ENCODE measurements at regions not wholly inside any gene's neighbourhood (a gene's known extent, or its start where the extent isn't known, plus 50 kb on each side); places are given as distances from the start of the nearest gene placed in this dataset.

- H3K9ac ChIP-seq (ENCODE audit: low read depth in 2 of 2, low read length in 2 of 2), result no peak overlapping the region
- H3K9me3 ChIP-seq, result no peaks in the 10 kb centered on the region
- intact Hi-C loops (cut with DNase I), result no loop called here
- TF ChIP-seq CTCF (IDR thresholded peaks at IDR 0.05), result no peak
- no peaks in the 10 kb centered on the region for H3K36me3 ChIP-seq
- no peaks in the 10 kb centered on the region for H3K27me3 ChIP-seq
- no peaks in the 10 kb centered on the region for H3K4me1 ChIP-seq
- no peak overlapping the region for H3K27ac ChIP-seq
- H3K4me3 ChIP-seq, result no peak overlapping the region
- no peak for DNase-seq
These were observed 67.2 kb upstream of the FNDC3A start for GRCh38 chr13:48908381-48909055.

- H3K9ac ChIP-seq (ENCODE audit: low read depth in 2 of 2, low read length in 2 of 2), result no peak overlapping the region
- H3K36me3 ChIP-seq, result no peaks in the 10 kb centered on the region
- H3K4me3 ChIP-seq, result no peak overlapping the region
- H3K4me1 ChIP-seq, result no peaks in the 10 kb centered on the region
- intact Hi-C loops (cut with DNase I), result no loop called here
- no peaks in the 10 kb centered on the region for H3K9me3 ChIP-seq
- DNase-seq, result no peak
- H3K27ac ChIP-seq, result no peak overlapping the region
- H3K27me3 ChIP-seq, result no peaks in the 10 kb centered on the region
- TF ChIP-seq CTCF (IDR thresholded peaks at IDR 0.05), result no peak
These were observed 66.7 kb upstream of the FNDC3A start for GRCh38 chr13:48909056-48909389.

GRCh38 chr13:48910686-48911085 is 65.0 kb upstream of the FNDC3A start:
- intact Hi-C loops (cut with DNase I), result no loop called here
- Histone ChIP-seq H3K27me3 (no peaks in the 10 kb centered on the region), H3K4me3 (no peak overlapping the region), H3K9ac (ENCODE audit: low read depth in 2 of 2, low read length in 2 of 2) (no peak overlapping the region), H3K27ac (no peak overlapping the region), H3K36me3 (no peaks in the 10 kb centered on the region), H3K4me1 (no peaks in the 10 kb centered on the region), H3K9me3 (no peaks in the 10 kb centered on the region)
- no peak for TF ChIP-seq CTCF (IDR thresholded peaks at IDR 0.05)
- no peak for DNase-seq

GRCh38 chr13:48919751-48920150 is 56.0 kb upstream of the FNDC3A start:
- DNase-seq, result no peak

GRCh38 chr13:48920730-48921129 is 55.0 kb upstream of the FNDC3A start:
- Histone ChIP-seq H3K4me3 (no peak overlapping the region), H3K36me3 (no peaks in the 10 kb centered on the region), H3K9ac (ENCODE audit: low read depth in 2 of 2, low read length in 2 of 2) (no peak overlapping the region), H3K27ac (no peak overlapping the region), H3K9me3 (no peaks in the 10 kb centered on the region), H3K4me1 (no peaks in the 10 kb centered on the region), H3K27me3 (no peaks in the 10 kb centered on the region)
- intact Hi-C loops (cut with DNase I), result no loop called here
- no peak for DNase-seq
- TF ChIP-seq CTCF (IDR thresholded peaks at IDR 0.05), result no peak

More at GRCh38 chr13:48919751-48920150, 56.0 kb upstream of the FNDC3A start:
- Histone ChIP-seq H3K36me3 (no peaks in the 10 kb centered on the region), H3K4me3 (no peak overlapping the region), H3K4me1 (no peaks in the 10 kb centered on the region), H3K27ac (no peak overlapping the region), H3K9me3 (no peaks in the 10 kb centered on the region), H3K27me3 (no peaks in the 10 kb centered on the region), H3K9ac (ENCODE audit: low read depth in 2 of 2, low read length in 2 of 2) (no peak overlapping the region)
- no peak for TF ChIP-seq CTCF (IDR thresholded peaks at IDR 0.05)
- intact Hi-C loops (cut with DNase I), result no loop called here
